Gastrocnemius medialis (tissue), 4 donors: ENCODE measurements at regions not wholly inside any gene's neighbourhood (a gene's known extent, or its start where the extent isn't known, plus 50 kb on each side); places are given as distances from the start of the nearest gene placed in this dataset.

ENCODE experiments used
- POLR2A ChIP-seq, 2 donors: fragments of 450-650 bp; IDR thresholded peaks; one replicate each; pipeline ENCODE4 v1.6.1; 2017; ENCODE audit warnings: antibody characterized with exemption in 2 of 2, mild to moderate bottlenecking in 2 of 2, moderate library complexity in 2 of 2
- TF ChIP-seq, protein P1 (sequence below), 5 experiments: fragments of 450-650 bp in 3 of 5; fragments of 200-600 bp in 2 of 5; sonication (generic) in 2 of 5; IDR thresholded peaks in 4 of 5; conservative IDR thresholded peaks in 1 of 5; 1 replicate in 4 of 5; 2 replicates in 1 of 5; pipeline ENCODE4 v1.5.1; 2016 to 2019; ENCODE audit warnings: antibody characterized with exemption in 5 of 5, mild to moderate bottlenecking in 3 of 5, moderate library complexity in 3 of 5

DNA sequence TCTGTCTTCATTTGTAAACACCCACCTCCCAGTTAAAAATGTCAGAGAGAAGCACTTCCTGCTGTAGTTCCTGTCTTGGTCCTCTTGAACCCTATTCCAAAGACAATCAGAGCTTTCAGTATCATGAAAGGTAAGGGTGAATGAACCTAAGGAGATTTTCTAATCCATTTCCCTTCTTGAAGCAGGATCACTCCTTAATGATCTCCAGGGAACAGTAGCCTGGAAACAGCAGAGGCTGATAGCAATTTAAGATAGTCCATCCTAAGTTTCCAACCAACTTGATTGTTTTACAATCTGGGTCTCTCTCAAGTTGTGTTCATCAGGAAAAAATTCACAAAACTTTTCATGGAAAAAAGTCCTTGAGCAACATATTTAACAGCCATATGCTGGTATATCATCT lies 273.6 kb downstream of the NEBL start:
- TF ChIP-seq, protein P1, sequence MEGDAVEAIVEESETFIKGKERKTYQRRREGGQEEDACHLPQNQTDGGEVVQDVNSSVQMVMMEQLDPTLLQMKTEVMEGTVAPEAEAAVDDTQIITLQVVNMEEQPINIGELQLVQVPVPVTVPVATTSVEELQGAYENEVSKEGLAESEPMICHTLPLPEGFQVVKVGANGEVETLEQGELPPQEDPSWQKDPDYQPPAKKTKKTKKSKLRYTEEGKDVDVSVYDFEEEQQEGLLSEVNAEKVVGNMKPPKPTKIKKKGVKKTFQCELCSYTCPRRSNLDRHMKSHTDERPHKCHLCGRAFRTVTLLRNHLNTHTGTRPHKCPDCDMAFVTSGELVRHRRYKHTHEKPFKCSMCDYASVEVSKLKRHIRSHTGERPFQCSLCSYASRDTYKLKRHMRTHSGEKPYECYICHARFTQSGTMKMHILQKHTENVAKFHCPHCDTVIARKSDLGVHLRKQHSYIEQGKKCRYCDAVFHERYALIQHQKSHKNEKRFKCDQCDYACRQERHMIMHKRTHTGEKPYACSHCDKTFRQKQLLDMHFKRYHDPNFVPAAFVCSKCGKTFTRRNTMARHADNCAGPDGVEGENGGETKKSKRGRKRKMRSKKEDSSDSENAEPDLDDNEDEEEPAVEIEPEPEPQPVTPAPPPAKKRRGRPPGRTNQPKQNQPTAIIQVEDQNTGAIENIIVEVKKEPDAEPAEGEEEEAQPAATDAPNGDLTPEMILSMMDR (IDR thresholded peaks at IDR 0.05 in 4 of 5, conservative IDR thresholded peaks at IDR 0.05 in 1 of 5) = no peak
- no peak for TF ChIP-seq POLR2A (IDR thresholded peaks at IDR 0.05)
